HEK293 (cell line): ENCODE measurements at regions not wholly inside any gene's neighbourhood (a gene's known extent, or its start where the extent isn't known, plus 50 kb on each side); places are given as distances from the start of the nearest gene placed in this dataset.

Experiments
- CTCF ChIA-PET: fragments of 350-600 bp; formaldehyde crosslinking; extraction: SDS; loops from one replicate; lab custom pipeline; 2021; ENCODE audit warnings: antibody characterized with exemption; lab: Yijun Ruan, JAX
- POLR2A ChIA-PET: fragments of 300-600 bp; formaldehyde crosslinking; extraction: SDS; loops from one replicate; lab custom pipeline; 2020; ENCODE audit warnings: antibody characterized with exemption, inconsistent platforms; lab: Yijun Ruan, JAX
- H3K27ac ChIP-seq: fragments of 200-500 bp; sonication (Bioruptor generic); 2 replicates; pipeline ENCODE4 v1.5.1; 2014; ENCODE audit warnings: low read depth, low read length, control low read depth, inconsistent platforms; ENCODE audit errors: extremely low read depth
- H3K36me3 ChIP-seq, 2 experiments: fragments of 200-500 bp in 1 of 2; sonication (Bioruptor generic) in 1 of 2; 1 replicate in 1 of 2; 2 replicates in 1 of 2; pipeline ENCODE4 v1.5.1; 2014 to 2017; ENCODE audit warnings: inconsistent platforms in 2 of 2, low read length in 2 of 2; ENCODE audit not compliant: control insufficient read depth in 2 of 2, insufficient read depth in 1 of 2
- H3K4me1 ChIP-seq: fragments of 200-500 bp; sonication (Bioruptor generic); 2 replicates; pipeline ENCODE4 v1.5.1; 2014; ENCODE audit warnings: mild to moderate bottlenecking, low read length, inconsistent platforms; ENCODE audit not compliant: control insufficient read depth, insufficient read depth
- H3K4me3 ChIP-seq: 2 replicates; pipeline ENCODE4 v1.5.1; 2011; ENCODE audit warnings: low read depth, mild to moderate bottlenecking, control low read depth, low read length, moderate library complexity
- H3K9me3 ChIP-seq: fragments of 200-500 bp; sonication (Bioruptor generic); 2 replicates; pipeline ENCODE4 v1.5.1; 2014; ENCODE audit warnings: low read depth, low read length, inconsistent platforms; ENCODE audit not compliant: control insufficient read depth, insufficient read depth
- BCL11A ChIP-seq: fragments of 450-650 bp; formaldehyde crosslinking; IDR thresholded peaks from 2 replicates; pipeline ENCODE4 v1.5.1; 2016; ENCODE audit warnings: low read depth, missing biosample characterization, missing genetic modification characterization
- BCL6B ChIP-seq: fragments of 450-650 bp; formaldehyde crosslinking; IDR thresholded peaks from 2 replicates; pipeline ENCODE4 v1.5.1; 2017; ENCODE audit warnings: missing biosample characterization, missing genetic modification characterization
- GLI2 ChIP-seq: fragments of 450-650 bp; formaldehyde crosslinking; IDR thresholded peaks from 2 replicates; pipeline ENCODE4; 2017; ENCODE audit warnings: missing biosample characterization, missing genetic modification characterization, low read depth, borderline replicate concordance
- HOXA7 ChIP-seq: sonication (generic); formaldehyde crosslinking; IDR thresholded peaks from 2 replicates; pipeline ENCODE4 v1.8.1; 2022; ENCODE audit warnings: missing genetic modification reagents, borderline replicate concordance
- IKZF3 ChIP-seq: fragments of 450-650 bp; IDR thresholded peaks from 2 replicates; pipeline ENCODE4 v1.5.0; 2018; ENCODE audit warnings: missing biosample characterization, mild to moderate bottlenecking, missing genetic modification characterization, moderate library complexity
- PRDM1 ChIP-seq: fragments of 450-650 bp; formaldehyde crosslinking; IDR thresholded peaks from 2 replicates; pipeline ENCODE4; 2016; ENCODE audit warnings: missing biosample characterization, missing genetic modification characterization
- SCRT1 ChIP-seq: fragments of 450-650 bp; formaldehyde crosslinking; IDR thresholded peaks from 2 replicates; pipeline ENCODE4 v1.5.1; 2016; ENCODE audit warnings: missing biosample characterization, missing genetic modification characterization, borderline replicate concordance
- YY2 ChIP-seq: fragments of 450-650 bp; formaldehyde crosslinking; IDR thresholded peaks from 2 replicates; pipeline ENCODE4 v1.5.1; 2016; ENCODE audit warnings: missing biosample characterization, missing genetic modification characterization
- ZBTB1 ChIP-seq: fragments of 450-650 bp; formaldehyde crosslinking; IDR thresholded peaks from 2 replicates; pipeline ENCODE4 v1.5.1; 2016; ENCODE audit warnings: missing biosample characterization, missing genetic modification characterization
- ZBTB10 ChIP-seq: fragments of 450-650 bp; formaldehyde crosslinking; IDR thresholded peaks from 2 replicates; pipeline ENCODE4 v1.5.1; 2016; ENCODE audit warnings: missing biosample characterization, missing genetic modification characterization
- ZFP69B ChIP-seq: fragments of 450-650 bp; formaldehyde crosslinking; IDR thresholded peaks from 2 replicates; pipeline ENCODE4 v1.5.1; 2016; ENCODE audit warnings: missing biosample characterization, missing genetic modification characterization
- ZNF133 ChIP-seq: fragments of 450-650 bp; formaldehyde crosslinking; IDR thresholded peaks from 2 replicates; pipeline ENCODE4 v1.5.1; 2016; ENCODE audit warnings: missing biosample characterization, missing genetic modification characterization
- ZNF16 ChIP-seq: fragments of 450-650 bp; formaldehyde crosslinking; IDR thresholded peaks from 2 replicates; pipeline ENCODE4 v1.5.1; 2016; ENCODE audit warnings: low read depth, missing biosample characterization, missing genetic modification characterization
- ZNF366 ChIP-seq: fragments of 450-650 bp; formaldehyde crosslinking; conservative IDR thresholded peaks from 2 replicates; pipeline ENCODE4 v1.5.1; 2016; ENCODE audit warnings: missing biosample characterization, missing genetic modification characterization
- ZNF391 ChIP-seq: fragments of 450-650 bp; formaldehyde crosslinking; IDR thresholded peaks from 2 replicates; pipeline ENCODE4 v1.5.1; 2016; ENCODE audit warnings: low read depth, missing biosample characterization, missing genetic modification characterization, borderline replicate concordance
- ZNF398 ChIP-seq: fragments of 450-650 bp; formaldehyde crosslinking; IDR thresholded peaks from 2 replicates; pipeline ENCODE4 v1.5.1; 2017; ENCODE audit warnings: missing biosample characterization, missing genetic modification characterization
- ZNF521 ChIP-seq: fragments of 450-650 bp; formaldehyde crosslinking; IDR thresholded peaks from 2 replicates; pipeline ENCODE4 v1.5.1; 2017; ENCODE audit warnings: missing biosample characterization, mild to moderate bottlenecking, missing genetic modification characterization
- ZNF549 ChIP-seq: fragments of 450-650 bp; IDR thresholded peaks from 2 replicates; pipeline ENCODE4 v1.5.1; 2018; ENCODE audit warnings: missing biosample characterization, missing genetic modification characterization, mild to moderate bottlenecking, inconsistent platforms, moderate library complexity
- ZNF670 ChIP-seq: fragments of 450-650 bp; formaldehyde crosslinking; IDR thresholded peaks from 2 replicates; pipeline ENCODE4 v1.5.1; 2016; ENCODE audit warnings: missing biosample characterization, missing genetic modification characterization, low read depth
- ZNF785 ChIP-seq: fragments of 450-650 bp; formaldehyde crosslinking; IDR thresholded peaks from 2 replicates; pipeline ENCODE4 v1.5.1; 2016; ENCODE audit warnings: missing biosample characterization, missing genetic modification characterization
- TF ChIP-seq, protein P1 (sequence below): fragments of 450-650 bp; formaldehyde crosslinking; IDR thresholded peaks from 2 replicates; pipeline ENCODE4 v1.5.1; 2016; ENCODE audit warnings: missing biosample characterization, missing genetic modification characterization
- TF ChIP-seq, protein P2 (sequence below): fragments of 450-650 bp; formaldehyde crosslinking; IDR thresholded peaks from 2 replicates; pipeline ENCODE4 v1.5.1; 2016; ENCODE audit warnings: missing biosample characterization, missing genetic modification characterization

DNA sequence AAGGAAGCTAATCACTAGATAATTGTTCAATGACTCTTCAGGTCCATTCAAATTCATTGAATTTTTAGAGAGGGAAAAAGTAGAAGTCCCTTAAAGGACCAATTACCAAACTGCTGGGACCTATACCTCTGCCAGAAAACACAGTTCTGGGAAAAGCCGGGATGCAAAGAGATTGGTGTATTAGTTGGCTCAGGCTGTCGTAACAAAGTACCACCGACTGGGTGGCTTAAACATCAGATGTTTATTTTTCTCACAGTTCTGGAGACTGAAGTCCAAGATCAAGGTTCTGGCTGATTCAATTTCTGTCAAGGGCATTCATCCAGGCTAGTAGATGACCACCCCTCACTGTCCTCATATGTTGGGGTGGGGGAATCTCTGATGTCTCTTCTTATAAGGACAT is 177.1 kb upstream of the FSTL4 start:
- Histone ChIP-seq H3K4me3 (no peak overlapping the region), H3K36me3 (no peaks in the 10 kb centered on the region), H3K27ac (no peak overlapping the region), H3K9me3 (no peaks in the 10 kb centered on the region), H3K4me1 (no peaks in the 10 kb centered on the region)
- no peak for TF ChIP-seq ZNF391
- TF ChIP-seq, protein P1, sequence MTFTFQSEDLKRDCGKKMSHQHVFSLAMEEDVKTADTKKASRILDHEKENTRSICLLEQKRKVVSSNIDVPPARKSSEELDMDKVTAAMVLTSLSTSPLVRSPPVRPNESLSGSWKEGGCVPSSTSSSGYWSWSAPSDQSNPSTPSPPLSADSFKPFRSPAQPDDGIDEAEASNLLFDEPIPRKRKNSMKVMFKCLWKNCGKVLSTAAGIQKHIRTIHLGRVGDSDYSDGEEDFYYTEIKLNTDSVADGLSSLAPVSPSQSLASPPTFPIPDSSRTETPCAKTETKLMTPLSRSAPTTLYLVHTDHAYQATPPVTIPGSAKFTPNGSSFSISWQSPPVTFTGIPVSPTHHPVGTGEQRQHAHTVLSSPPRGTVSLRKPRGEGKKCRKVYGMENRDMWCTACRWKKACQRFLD (tag by site-specific recombination) = no peak
- TF ChIP-seq ZFP69B = no peak
- no peak for TF ChIP-seq ZNF549
- no peak for TF ChIP-seq ZNF670 (tag by site-specific recombination)
- TF ChIP-seq SCRT1 (tag by site-specific recombination) = no peak
- ChIA-PET CTCF (interaction anchor here (0.7 kb wide), 1 partner anchor 797 kb away, joined by 3 read pairs; no protein-coding TSS in a partner anchor), POLR2A (no interaction called here)

GRCh38 chr5:133788121-133788520 is 175.8 kb upstream of the FSTL4 start:
- POLR2A ChIA-PET = no interaction called here
- H3K36me3 ChIP-seq = no peaks in the 10 kb centered on the region
- H3K4me1 ChIP-seq = no peaks in the 10 kb centered on the region
- no peak for TF ChIP-seq ZNF521
- TF ChIP-seq ZNF785 = no peak
- TF ChIP-seq YY2 (tag by site-specific recombination) = no peak
- TF ChIP-seq ZNF133 = no peak
- no peak for TF ChIP-seq ZBTB1 (tag by site-specific recombination)
- TF ChIP-seq IKZF3 (tag by site-specific recombination) = no peak
- no peak for TF ChIP-seq BCL11A (tag by site-specific recombination)
- TF ChIP-seq ZNF366 (tag by site-specific recombination) = no peak
- TF ChIP-seq ZBTB10 = no peak
- TF ChIP-seq, protein P2, sequence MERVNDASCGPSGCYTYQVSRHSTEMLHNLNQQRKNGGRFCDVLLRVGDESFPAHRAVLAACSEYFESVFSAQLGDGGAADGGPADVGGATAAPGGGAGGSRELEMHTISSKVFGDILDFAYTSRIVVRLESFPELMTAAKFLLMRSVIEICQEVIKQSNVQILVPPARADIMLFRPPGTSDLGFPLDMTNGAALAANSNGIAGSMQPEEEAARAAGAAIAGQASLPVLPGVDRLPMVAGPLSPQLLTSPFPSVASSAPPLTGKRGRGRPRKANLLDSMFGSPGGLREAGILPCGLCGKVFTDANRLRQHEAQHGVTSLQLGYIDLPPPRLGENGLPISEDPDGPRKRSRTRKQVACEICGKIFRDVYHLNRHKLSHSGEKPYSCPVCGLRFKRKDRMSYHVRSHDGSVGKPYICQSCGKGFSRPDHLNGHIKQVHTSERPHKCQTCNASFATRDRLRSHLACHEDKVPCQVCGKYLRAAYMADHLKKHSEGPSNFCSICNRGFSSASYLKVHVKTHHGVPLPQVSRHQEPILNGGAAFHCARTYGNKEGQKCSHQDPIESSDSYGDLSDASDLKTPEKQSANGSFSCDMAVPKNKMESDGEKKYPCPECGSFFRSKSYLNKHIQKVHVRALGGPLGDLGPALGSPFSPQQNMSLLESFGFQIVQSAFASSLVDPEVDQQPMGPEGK (tag by site-specific recombination) = no peak
- no peak for TF ChIP-seq ZNF16 (tag by site-specific recombination)
- TF ChIP-seq HOXA7 (CRISPR knock-in tag) = no peak
- TF ChIP-seq ZNF398 (tag by site-specific recombination) = no peak
- no peak for TF ChIP-seq GLI2 (tag by site-specific recombination)
- TF ChIP-seq BCL6B (tag by site-specific recombination) = no peak
- no peak for TF ChIP-seq PRDM1 (tag by site-specific recombination)
- TF ChIP-seq, all 188 proteins: peak for 0
- no peak overlapping the region for H3K27ac ChIP-seq
- no peaks in the 10 kb centered on the region for H3K9me3 ChIP-seq
- CTCF ChIA-PET = no interaction called here
- H3K4me3 ChIP-seq = no peak overlapping the region
